PC-9 (cell line): ENCODE measurements at regions not wholly inside any gene's neighbourhood (a gene's known extent, or its start where the extent isn't known, plus 50 kb on each side); places are given as distances from the start of the nearest gene placed in this dataset.

Source experiments
- BruUV-seq: library from RNA; stranded (reverse); fragments of 400-500 nt; replicated peaks from 2 replicates; lab custom pipeline; 2021; lab: Mats Ljungman, UMichigan
- CTCF ChIA-PET: fragments of 300-600 bp; sonication (Branson Sonifier 250); formaldehyde crosslinking; loops from one replicate; lab custom pipeline; 2022; ENCODE audit warnings: antibody characterized with exemption; lab: Charles Lee
- POLR2A ChIA-PET: fragments of 300-600 bp; sonication (Branson Sonifier 250); formaldehyde crosslinking; loops from one replicate; lab custom pipeline; 2022; ENCODE audit warnings: antibody characterized with exemption; ENCODE audit not compliant: unreplicated experiment; lab: Charles Lee
- DNase-seq, 2 experiments: peaks; one replicate each; pipeline versions ENCODE4 v3.0.0 to v3.0.0-alpha.2; 2015 to 2022; ENCODE audit warnings: mixed read lengths in 1 of 2
- H2AFZ ChIP-seq: fragments of 200-600 bp; sonication (generic); 2 replicates; pipeline ENCODE4 v1.8.1; 2017; ENCODE audit warnings: antibody characterized with exemption
- H3F3A ChIP-seq: fragments of 200-600 bp; sonication (generic); 2 replicates; pipeline ENCODE4 v1.8.1; 2017; ENCODE audit warnings: antibody characterized with exemption, mild to moderate bottlenecking, low read depth; ENCODE audit not compliant: insufficient read depth
- H3K27ac ChIP-seq: fragments of 200-600 bp; sonication (generic); 2 replicates; pipeline ENCODE4 v1.6.1; 2016; ENCODE audit warnings: mixed run types
- H3K27me3 ChIP-seq: fragments of 200-600 bp; sonication (generic); 2 replicates; pipeline ENCODE4 v1.6.1; 2016; ENCODE audit warnings: low read depth, mixed run types; ENCODE audit not compliant: insufficient read depth
- H3K36me3 ChIP-seq: fragments of 200-600 bp; sonication (generic); 2 replicates; pipeline ENCODE4 v1.6.1; 2016; ENCODE audit warnings: low read depth, mixed run types
- H3K4me1 ChIP-seq: fragments of 200-600 bp; sonication (generic); replicated peaks from 2 replicates; pipeline ENCODE4 v1.6.1; 2016; ENCODE audit warnings: mixed run types; ENCODE audit not compliant: insufficient read depth
- H3K4me2 ChIP-seq: fragments of 200-600 bp; sonication (generic); 2 replicates; pipeline ENCODE4 v1.6.1; 2017; ENCODE audit warnings: mixed run types
- H3K4me3 ChIP-seq: fragments of 200-600 bp; sonication (generic); 2 replicates; pipeline ENCODE4 v1.6.1; 2016; ENCODE audit warnings: mixed run types
- H3K79me2 ChIP-seq: fragments of 200-600 bp; sonication (generic); 2 replicates; pipeline ENCODE4 v1.6.1; 2017; ENCODE audit warnings: low read depth, mixed run types
- H3K9me2 ChIP-seq: fragments of 200-600 bp; sonication (generic); 2 replicates; pipeline ENCODE4 v1.8.1; 2017; ENCODE audit warnings: mild to moderate bottlenecking; ENCODE audit not compliant: insufficient read depth
- H3K9me3 ChIP-seq: fragments of 200-600 bp; sonication (generic); 2 replicates; pipeline ENCODE4 v1.8.1; 2016; ENCODE audit warnings: low read depth; ENCODE audit not compliant: insufficient read depth
- H4K20me1 ChIP-seq: fragments of 200-600 bp; sonication (generic); 2 replicates; pipeline ENCODE4 v1.8.1; 2017; ENCODE audit not compliant: insufficient read depth
- EZH2 ChIP-seq: fragments of 200-600 bp; sonication (generic); IDR thresholded peaks from 2 replicates; pipeline ENCODE4 v1.8.0; 2017; ENCODE audit warnings: antibody characterized with exemption, low read depth
- intact Hi-C: fragments of 100-400 bp; cut with micrococcal nuclease; formaldehyde crosslinking; loops from one replicate; pipeline ENCODE4 v1.10.0; 2022; ENCODE audit not compliant: unreplicated experiment
- TF ChIP-seq, protein P1 (sequence below): fragments of 200-600 bp; sonication (generic); conservative IDR thresholded peaks from 2 replicates; pipeline ENCODE4 v1.6.1; 2017; ENCODE audit warnings: mixed run types, antibody characterized with exemption, mild to moderate bottlenecking, moderate library complexity

DNA sequence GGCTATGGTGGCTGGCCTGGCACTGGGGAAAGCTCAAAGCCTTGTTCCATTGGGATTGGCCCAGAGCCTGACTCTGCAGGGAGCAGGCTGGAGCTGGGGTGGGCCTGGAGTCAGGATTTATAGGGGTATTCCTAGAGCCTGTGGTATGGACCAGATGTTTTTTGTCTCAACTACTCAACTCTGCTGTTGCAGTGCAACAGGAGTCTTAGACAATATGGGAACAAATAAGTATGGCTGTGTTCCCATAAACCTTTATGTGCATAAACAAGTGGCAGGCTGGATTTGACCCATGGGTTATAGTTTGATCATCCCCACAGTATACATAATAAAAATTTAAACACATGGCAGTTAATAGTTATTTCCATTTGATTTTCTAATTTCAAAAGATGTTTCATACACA, 557.9 kb upstream of the ARX start:
- intact Hi-C loops: no loop called here
- no peak overlapping the region for H3K4me2 ChIP-seq
- H3K4me1 ChIP-seq: no peaks in the 10 kb centered on the region
- ChIA-PET POLR2A (no interaction called here), CTCF (no interaction called here)
- no peak for DNase-seq
- H3K27ac ChIP-seq: no peak overlapping the region
- H3K9me2 ChIP-seq: no peaks in the 10 kb centered on the region; the same call in 1 of the 2 replicates
- H3K36me3 ChIP-seq: no peaks in the 10 kb centered on the region
- no peaks in the 10 kb centered on the region for H3K27me3 ChIP-seq
- H3K79me2 ChIP-seq: no peaks in the 10 kb centered on the region
- H4K20me1 ChIP-seq: no peaks in the 10 kb centered on the region
- BruUV-seq: no TSS peak
- H3F3A ChIP-seq: no peaks in the 10 kb centered on the region
- no peak overlapping the region for H2AFZ ChIP-seq
- no peaks in the 10 kb centered on the region for H3K9me3 ChIP-seq
- no peak for TF ChIP-seq EZH2
- TF ChIP-seq, protein P1, sequence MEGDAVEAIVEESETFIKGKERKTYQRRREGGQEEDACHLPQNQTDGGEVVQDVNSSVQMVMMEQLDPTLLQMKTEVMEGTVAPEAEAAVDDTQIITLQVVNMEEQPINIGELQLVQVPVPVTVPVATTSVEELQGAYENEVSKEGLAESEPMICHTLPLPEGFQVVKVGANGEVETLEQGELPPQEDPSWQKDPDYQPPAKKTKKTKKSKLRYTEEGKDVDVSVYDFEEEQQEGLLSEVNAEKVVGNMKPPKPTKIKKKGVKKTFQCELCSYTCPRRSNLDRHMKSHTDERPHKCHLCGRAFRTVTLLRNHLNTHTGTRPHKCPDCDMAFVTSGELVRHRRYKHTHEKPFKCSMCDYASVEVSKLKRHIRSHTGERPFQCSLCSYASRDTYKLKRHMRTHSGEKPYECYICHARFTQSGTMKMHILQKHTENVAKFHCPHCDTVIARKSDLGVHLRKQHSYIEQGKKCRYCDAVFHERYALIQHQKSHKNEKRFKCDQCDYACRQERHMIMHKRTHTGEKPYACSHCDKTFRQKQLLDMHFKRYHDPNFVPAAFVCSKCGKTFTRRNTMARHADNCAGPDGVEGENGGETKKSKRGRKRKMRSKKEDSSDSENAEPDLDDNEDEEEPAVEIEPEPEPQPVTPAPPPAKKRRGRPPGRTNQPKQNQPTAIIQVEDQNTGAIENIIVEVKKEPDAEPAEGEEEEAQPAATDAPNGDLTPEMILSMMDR: no peak
- H3K4me3 ChIP-seq: no peak overlapping the region

- DNase-seq: no peak
- H3K4me2 ChIP-seq: no peak overlapping the region
- H2AFZ ChIP-seq: no peak overlapping the region
- H3F3A ChIP-seq: no peaks in the 10 kb centered on the region
- no peak overlapping the region for H3K4me3 ChIP-seq
- no peaks in the 10 kb centered on the region for H3K9me3 ChIP-seq
- no peaks in the 10 kb centered on the region for H3K9me2 ChIP-seq
- H3K27ac ChIP-seq: no peak overlapping the region
- no peaks in the 10 kb centered on the region for H3K27me3 ChIP-seq
- H3K36me3 ChIP-seq: no peaks in the 10 kb centered on the region
- no peaks in the 10 kb centered on the region for H4K20me1 ChIP-seq
- CTCF ChIA-PET: no interaction called here
- no TSS peak for BruUV-seq
- H3K79me2 ChIP-seq: no peaks in the 10 kb centered on the region
- POLR2A ChIA-PET: no interaction called here
- TF ChIP-seq EZH2: no peak
- TF ChIP-seq, protein P1: no peak
- H3K4me1 ChIP-seq: no peaks in the 10 kb centered on the region
- intact Hi-C loops: no loop called here
Measured at GRCh38 chrX:25596921-25597320, 541.2 kb upstream of the MAGEB18 start.

GRCh38 chrX:25597551-25597950, 540.6 kb upstream of the MAGEB18 start:
- Histone ChIP-seq H3K4me1 (no peaks in the 10 kb centered on the region), H3K36me3 (no peaks in the 10 kb centered on the region), H3K4me2 (no peak overlapping the region), H2AFZ (no peak overlapping the region), H3K79me2 (no peaks in the 10 kb centered on the region), H3K9me3 (no peaks in the 10 kb centered on the region), H3F3A (no peaks in the 10 kb centered on the region), H3K27me3 (no peaks in the 10 kb centered on the region), H3K4me3 (no peak overlapping the region), H3K27ac (no peak overlapping the region), H3K9me2 (no peaks in the 10 kb centered on the region), H4K20me1 (no peaks in the 10 kb centered on the region)
- no peak for TF ChIP-seq EZH2
- TF ChIP-seq, protein P1: no peak
- intact Hi-C loops: no loop called here
- DNase-seq: no peak
- ChIA-PET POLR2A (no interaction called here), CTCF (no interaction called here)
- no TSS peak for BruUV-seq
